Mesendoderm (in vitro differentiated cells): ENCODE measurements at regions not wholly inside any gene's neighbourhood (a gene's known extent, or its start where the extent isn't known, plus 50 kb on each side); places are given as distances from the start of the nearest gene placed in this dataset.

ENCODE experiments used
- DNase-seq: peaks from one replicate; pipeline ENCODE4 v3.0.0; 2013
- H2AK5ac ChIP-seq: 2 replicates; pipeline ENCODE4 v1.6.1; 2013; ENCODE audit warnings: low read length, inconsistent platforms
- H2BK120ac ChIP-seq: 2 replicates; pipeline ENCODE4 v1.6.1; 2013; ENCODE audit warnings: low read depth, mild to moderate bottlenecking, low read length, moderate library complexity, mixed read lengths
- H2BK15ac ChIP-seq: replicated peaks from 2 replicates; pipeline ENCODE4 v1.6.1; 2013; ENCODE audit warnings: low read depth, mild to moderate bottlenecking, moderate library complexity
- H2BK5ac ChIP-seq: 2 replicates; pipeline ENCODE4 v1.6.1; 2013; ENCODE audit warnings: low read length, inconsistent platforms
- H3K18ac ChIP-seq: 2 replicates; pipeline ENCODE4 v1.6.1; 2013; ENCODE audit warnings: mild to moderate bottlenecking, low read length, mixed read lengths
- H3K23ac ChIP-seq: one replicate; pipeline ENCODE4 v1.6.1; 2013; ENCODE audit warnings: low read length
- H3K27ac ChIP-seq: 2 replicates; pipeline ENCODE4 v1.5.1; 2013; ENCODE audit warnings: low read depth, mild to moderate bottlenecking, inconsistent platforms, low read length, moderate library complexity
- H3K27me3 ChIP-seq: 2 replicates; pipeline ENCODE4 v1.6.1; 2013; ENCODE audit warnings: low read length, control low read depth, mild to moderate bottlenecking, inconsistent platforms; ENCODE audit not compliant: insufficient read depth, poor library complexity
- H3K36me3 ChIP-seq: 2 replicates; pipeline ENCODE4 v1.6.1; 2013; ENCODE audit warnings: low read length, inconsistent platforms; ENCODE audit not compliant: control insufficient read depth, insufficient read depth
- H3K4ac ChIP-seq: one replicate; pipeline ENCODE4 v1.6.1; 2013; ENCODE audit warnings: low read depth, mild to moderate bottlenecking, low read length, moderate library complexity
- H3K4me1 ChIP-seq: 2 replicates; pipeline ENCODE4 v1.6.1; 2013; ENCODE audit warnings: low read depth, low read length, inconsistent platforms; ENCODE audit not compliant: control insufficient read depth
- H3K4me2 ChIP-seq: 2 replicates; pipeline ENCODE4 v1.6.1; 2013; ENCODE audit warnings: low read length
- H3K4me3 ChIP-seq: 2 replicates; pipeline ENCODE4 v1.5.1; 2013; ENCODE audit warnings: mild to moderate bottlenecking, low read length
- H3K56ac ChIP-seq: one replicate; pipeline ENCODE4 v1.6.1; 2013; ENCODE audit warnings: low read length
- H3K79me1 ChIP-seq: 2 replicates; pipeline ENCODE4 v1.6.1; 2013; ENCODE audit warnings: low read length, inconsistent platforms
- H3K79me2 ChIP-seq: 2 replicates; pipeline ENCODE4 v1.6.1; 2013; ENCODE audit warnings: mild to moderate bottlenecking, low read length; ENCODE audit not compliant: control insufficient read depth, insufficient read depth
- H3K9ac ChIP-seq: 2 replicates; pipeline ENCODE4 v1.6.1; 2013; ENCODE audit warnings: low read length, inconsistent platforms
- H4K5ac ChIP-seq: one replicate; pipeline ENCODE4 v1.6.1; 2013; ENCODE audit warnings: low read length
- H4K8ac ChIP-seq: one replicate; pipeline ENCODE4 v1.6.1; 2013; ENCODE audit warnings: low read depth, mild to moderate bottlenecking, control low read depth, low read length, moderate library complexity
- WGBS: extraction: QIAGEN DNeasy Blood & Tissue Kit; methylation state at CpG from one replicate; pipeline ENCODE4 v1.1.7; 2013; ENCODE audit warnings: low lambda C conversion rate, missing lambda C conversion rate; ENCODE audit not compliant: insufficient coverage; ENCODE audit errors: extremely low coverage; 5-methylcytosine and 5-hydroxymethylcytosine counted together

- DNase-seq, result no peak
- no peak overlapping the region for H4K8ac ChIP-seq
- no peak overlapping the region for H2AK5ac ChIP-seq
- no peak overlapping the region for H3K27ac ChIP-seq
- H3K79me1 ChIP-seq, result no peaks in the 10 kb centered on the region
- H3K27me3 ChIP-seq, result no peaks in the 10 kb centered on the region
- no peak overlapping the region for H3K4me3 ChIP-seq
- H3K56ac ChIP-seq, result no peak overlapping the region
- H3K79me2 ChIP-seq, result no peaks in the 10 kb centered on the region
- no peak overlapping the region for H4K5ac ChIP-seq
- H3K18ac ChIP-seq, result no peak overlapping the region
- no peak overlapping the region for H3K9ac ChIP-seq
- H3K4ac ChIP-seq, result no peak overlapping the region
- H2BK120ac ChIP-seq, result no peak overlapping the region
- no peaks in the 10 kb centered on the region for H3K36me3 ChIP-seq
- H2BK5ac ChIP-seq, result no peak overlapping the region
- no peak overlapping the region for H2BK15ac ChIP-seq
- no peak overlapping the region for H3K23ac ChIP-seq
- WGBS, result no CpG with 5 or more reads among the region's 1 CpG
- no peak overlapping the region for H3K4me2 ChIP-seq
- H3K4me1 ChIP-seq, result no peaks in the 10 kb centered on the region
Measured at GRCh38 chr12:124207049-124207448, 87.8 kb upstream of the RFLNA start.

GRCh38 chr12:124207617-124208016, 87.3 kb upstream of the RFLNA start:
- no peak overlapping the region for H4K5ac ChIP-seq
- H3K27me3 ChIP-seq, result no peaks in the 10 kb centered on the region
- H3K9ac ChIP-seq, result no peak overlapping the region
- no peak overlapping the region for H2AK5ac ChIP-seq
- H3K18ac ChIP-seq, result no peak overlapping the region
- no peak overlapping the region for H3K56ac ChIP-seq
- H3K27ac ChIP-seq, result no peak overlapping the region
- no peaks in the 10 kb centered on the region for H3K79me2 ChIP-seq
- no peak overlapping the region for H2BK120ac ChIP-seq
- DNase-seq, result no peak
- no peak overlapping the region for H3K23ac ChIP-seq
- H4K8ac ChIP-seq, result no peak overlapping the region
- no peaks in the 10 kb centered on the region for H3K36me3 ChIP-seq
- WGBS, result no CpG with 5 or more reads among the region's 15 CpGs
- no peaks in the 10 kb centered on the region for H3K4me1 ChIP-seq
- no peak overlapping the region for H3K4me3 ChIP-seq
- no peaks in the 10 kb centered on the region for H3K79me1 ChIP-seq
- no peak overlapping the region for H2BK15ac ChIP-seq
- H3K4ac ChIP-seq, result no peak overlapping the region
- no peak overlapping the region for H2BK5ac ChIP-seq
- H3K4me2 ChIP-seq, result no peak overlapping the region

GRCh38 chr12:124208489-124208888, 86.4 kb upstream of the RFLNA start:
- Histone ChIP-seq H3K36me3 (no peaks in the 10 kb centered on the region), H3K4ac (no peak overlapping the region), H3K56ac (no peak overlapping the region), H3K9ac (no peak overlapping the region), H3K79me2 (no peaks in the 10 kb centered on the region), H3K4me2 (no peak overlapping the region), H3K23ac (no peak overlapping the region), H3K4me1 (no peaks in the 10 kb centered on the region), H3K27ac (no peak overlapping the region), H4K5ac (no peak overlapping the region), H3K27me3 (no peaks in the 10 kb centered on the region), H3K79me1 (no peaks in the 10 kb centered on the region), H2AK5ac (no peak overlapping the region), H4K8ac (no peak overlapping the region), H2BK5ac (no peak overlapping the region), H2BK15ac (no peak overlapping the region), H2BK120ac (no peak overlapping the region), H3K18ac (no peak overlapping the region), H3K4me3 (no peak overlapping the region)
- DNase-seq, result no peak
- no CpG with 5 or more reads among the region's 15 CpGs for WGBS

- Histone ChIP-seq H4K8ac (no peak overlapping the region), H3K23ac (no peak overlapping the region), H4K5ac (no peak overlapping the region), H2BK15ac (no peak overlapping the region), H2AK5ac (no peak overlapping the region), H2BK120ac (no peak overlapping the region), H3K79me2 (no peaks in the 10 kb centered on the region), H3K9ac (no peak overlapping the region), H3K36me3 (no peaks in the 10 kb centered on the region), H3K4me3 (no peak overlapping the region), H3K4me1 (no peaks in the 10 kb centered on the region), H3K56ac (no peak overlapping the region), H3K18ac (no peak overlapping the region), H3K4me2 (no peak overlapping the region), H3K27ac (no peak overlapping the region), H3K4ac (no peak overlapping the region), H2BK5ac (no peak overlapping the region), H3K79me1 (no peaks in the 10 kb centered on the region), H3K27me3 (no peaks in the 10 kb centered on the region)
- DNase-seq, result no peak
- WGBS, result no CpG with 5 or more reads among the region's 4 CpGs
Measured at GRCh38 chr12:124210991-124211577, 83.8 kb upstream of the RFLNA start.

- no peak overlapping the region for H2BK120ac ChIP-seq
- H3K79me1 ChIP-seq, result no peaks in the 10 kb centered on the region
- H3K27ac ChIP-seq, result no peak overlapping the region
- H3K27me3 ChIP-seq, result no peaks in the 10 kb centered on the region
- no peak overlapping the region for H3K4ac ChIP-seq
- no peak overlapping the region for H3K9ac ChIP-seq
- no peak overlapping the region for H4K8ac ChIP-seq
- no CpG with 5 or more reads among the region's 2 CpGs for WGBS
- H3K36me3 ChIP-seq, result no peaks in the 10 kb centered on the region
- H2BK15ac ChIP-seq, result no peak overlapping the region
- no peak overlapping the region for H3K56ac ChIP-seq
- no peak overlapping the region for H3K18ac ChIP-seq
- DNase-seq, result no peak
- no peak overlapping the region for H3K23ac ChIP-seq
- no peaks in the 10 kb centered on the region for H3K79me2 ChIP-seq
- H2AK5ac ChIP-seq, result no peak overlapping the region
- H3K4me2 ChIP-seq, result no peak overlapping the region
- H4K5ac ChIP-seq, result no peak overlapping the region
- H3K4me1 ChIP-seq, result no peaks in the 10 kb centered on the region
- H2BK5ac ChIP-seq, result no peak overlapping the region
- no peak overlapping the region for H3K4me3 ChIP-seq
Measured at GRCh38 chr12:124211753-124212152, 83.1 kb upstream of the RFLNA start.

GRCh38 chr12:124213666-124214347, 81.1 kb upstream of the RFLNA start:
- H2BK5ac ChIP-seq, result no peak overlapping the region
- H3K56ac ChIP-seq, result no peak overlapping the region
- no peak overlapping the region for H3K27ac ChIP-seq
- H3K36me3 ChIP-seq, result no peaks in the 10 kb centered on the region
- no CpG with 5 or more reads among the region's 11 CpGs for WGBS
- H2BK120ac ChIP-seq, result no peak overlapping the region
- no peaks in the 10 kb centered on the region for H3K27me3 ChIP-seq
- H3K4me2 ChIP-seq, result no peak overlapping the region
- H3K18ac ChIP-seq, result no peak overlapping the region
- H2BK15ac ChIP-seq, result no peak overlapping the region
- H4K8ac ChIP-seq, result no peak overlapping the region
- no peak for DNase-seq
- H3K9ac ChIP-seq, result no peak overlapping the region
- no peak overlapping the region for H2AK5ac ChIP-seq
- no peak overlapping the region for H3K4ac ChIP-seq
- H3K4me3 ChIP-seq, result no peak overlapping the region
- H3K79me2 ChIP-seq, result no peaks in the 10 kb centered on the region
- H4K5ac ChIP-seq, result no peak overlapping the region
- H3K23ac ChIP-seq, result no peak overlapping the region
- no peaks in the 10 kb centered on the region for H3K79me1 ChIP-seq
- H3K4me1 ChIP-seq, result no peaks in the 10 kb centered on the region
